ENCODE measurements at regions not wholly inside any gene's neighbourhood (a gene's known extent, or its start where the extent isn't known, plus 50 kb on each side); places are given as distances from the start of the nearest gene placed in this dataset.

DNA sequence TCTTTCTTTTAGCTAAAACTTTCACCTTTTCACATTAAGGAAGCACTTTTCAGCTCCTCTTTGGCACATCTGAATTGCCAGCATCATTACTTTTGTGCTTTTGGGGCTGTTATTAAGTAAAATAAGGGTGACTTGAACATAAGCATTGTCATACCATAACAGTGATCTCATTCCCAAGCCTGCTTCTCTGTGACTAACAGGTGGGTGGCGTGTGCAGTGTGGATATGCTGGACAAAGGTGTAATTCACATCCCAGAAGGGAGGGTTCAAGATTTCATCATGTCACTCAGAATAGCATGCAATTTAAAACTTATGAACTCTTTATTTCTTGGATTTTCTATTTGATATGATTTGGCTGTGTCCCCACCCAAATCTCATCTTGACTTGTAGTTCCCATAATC is 517.4 kb upstream of the MKI67 start:
- H3K4me3 ChIP-seq (replicated peaks in 1 of 3; ENCODE audit: insufficient read depth in 1 of 3, low read depth in 2 of 3, low read length in 3 of 3): no peak overlapping the region
- no peaks in the 10 kb centered on the region for H3K36me3 ChIP-seq (replicated peaks in 1 of 2; ENCODE audit: control insufficient read depth in 1 of 2, insufficient read depth in 2 of 2, low read length in 2 of 2)
- FAIRE-seq: no peak
- H2AFZ ChIP-seq (ENCODE audit: low read length): no peak overlapping the region
- POLR2A ChIA-PET: no interaction called here
- no peak for DNase-seq (ENCODE audit: low spot score)
- in situ Hi-C loops (cut with HindIII; ENCODE audit: extremely low pct_ligation_motif_present, low pct_unique_long_range_greater_than_20kb) (no loop called here), intact Hi-C loops (cut with micrococcal nuclease; ENCODE audit: unreplicated experiment) (no loop called here)
- H3K27ac ChIP-seq (ENCODE audit: extremely low read length, insufficient read depth, low read length): no peak overlapping the region
- no peaks in the 10 kb centered on the region for H4K20me1 ChIP-seq (ENCODE audit: insufficient read depth, low read length)
- 0% methylated on average over 1 of the region's 1 CpG for WGBS (ENCODE audit: low lambda C conversion rate)
- TF ChIP-seq, protein P1, sequence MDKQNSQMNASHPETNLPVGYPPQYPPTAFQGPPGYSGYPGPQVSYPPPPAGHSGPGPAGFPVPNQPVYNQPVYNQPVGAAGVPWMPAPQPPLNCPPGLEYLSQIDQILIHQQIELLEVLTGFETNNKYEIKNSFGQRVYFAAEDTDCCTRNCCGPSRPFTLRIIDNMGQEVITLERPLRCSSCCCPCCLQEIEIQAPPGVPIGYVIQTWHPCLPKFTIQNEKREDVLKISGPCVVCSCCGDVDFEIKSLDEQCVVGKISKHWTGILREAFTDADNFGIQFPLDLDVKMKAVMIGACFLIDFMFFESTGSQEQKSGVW (CRISPR knock-in tag; IDR thresholded peaks at IDR 0.05; ENCODE audit: borderline replicate concordance): no peak
- TF ChIP-seq ZMYM3 (CRISPR knock-in tag; IDR thresholded peaks at IDR 0.05) (no peak), CCDC6 (CRISPR knock-in tag; IDR thresholded peaks at IDR 0.05) (no peak), NCOA2 (CRISPR knock-in tag; IDR thresholded peaks at IDR 0.05) (no peak), BCL6 (CRISPR knock-in tag; IDR thresholded peaks at IDR 0.05) (no peak), ATF1 (CRISPR knock-in tag; IDR thresholded peaks at IDR 0.05) (no peak), MAFK (conservative IDR thresholded peaks at IDR 0.05 in 1 of 2, IDR thresholded peaks at IDR 0.05 in 1 of 2; ENCODE audit: low read length in 2 of 2) (no peak)
- TF ChIP-seq, protein P2, sequence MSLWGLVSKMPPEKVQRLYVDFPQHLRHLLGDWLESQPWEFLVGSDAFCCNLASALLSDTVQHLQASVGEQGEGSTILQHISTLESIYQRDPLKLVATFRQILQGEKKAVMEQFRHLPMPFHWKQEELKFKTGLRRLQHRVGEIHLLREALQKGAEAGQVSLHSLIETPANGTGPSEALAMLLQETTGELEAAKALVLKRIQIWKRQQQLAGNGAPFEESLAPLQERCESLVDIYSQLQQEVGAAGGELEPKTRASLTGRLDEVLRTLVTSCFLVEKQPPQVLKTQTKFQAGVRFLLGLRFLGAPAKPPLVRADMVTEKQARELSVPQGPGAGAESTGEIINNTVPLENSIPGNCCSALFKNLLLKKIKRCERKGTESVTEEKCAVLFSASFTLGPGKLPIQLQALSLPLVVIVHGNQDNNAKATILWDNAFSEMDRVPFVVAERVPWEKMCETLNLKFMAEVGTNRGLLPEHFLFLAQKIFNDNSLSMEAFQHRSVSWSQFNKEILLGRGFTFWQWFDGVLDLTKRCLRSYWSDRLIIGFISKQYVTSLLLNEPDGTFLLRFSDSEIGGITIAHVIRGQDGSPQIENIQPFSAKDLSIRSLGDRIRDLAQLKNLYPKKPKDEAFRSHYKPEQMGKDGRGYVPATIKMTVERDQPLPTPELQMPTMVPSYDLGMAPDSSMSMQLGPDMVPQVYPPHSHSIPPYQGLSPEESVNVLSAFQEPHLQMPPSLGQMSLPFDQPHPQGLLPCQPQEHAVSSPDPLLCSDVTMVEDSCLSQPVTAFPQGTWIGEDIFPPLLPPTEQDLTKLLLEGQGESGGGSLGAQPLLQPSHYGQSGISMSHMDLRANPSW (CRISPR knock-in tag; IDR thresholded peaks at IDR 0.05; ENCODE audit: borderline replicate concordance): no peak
- no peak overlapping the region for H3K9ac ChIP-seq (ENCODE audit: insufficient read depth, low read depth, low read length)
- no peak overlapping the region for H3K4me2 ChIP-seq (ENCODE audit: low read depth, low read length)
- CTCF ChIA-PET (ENCODE audit: low intra/inter-chr PET ratio, low total read pairs): no interaction called here
- no peaks in the 10 kb centered on the region for H3K27me3 ChIP-seq (ENCODE audit: control insufficient read depth in 1 of 2, insufficient read depth in 2 of 2, low read length in 2 of 2)
- no TSS peak for BruUV-seq (replicated peaks)
- no peak for ATAC-seq
- no peaks in the 10 kb centered on the region for H3K9me3 ChIP-seq (ENCODE audit: low read length)
- H3K4me1 ChIP-seq (ENCODE audit: insufficient read depth, low read length): no peaks in the 10 kb centered on the region
- H3K79me2 ChIP-seq (ENCODE audit: insufficient read depth, low read length): no peaks in the 10 kb centered on the region

Data from HepG2 (cell line).